ENCODE measurements at regions not wholly inside any gene's neighbourhood (a gene's known extent, or its start where the extent isn't known, plus 50 kb on each side); places are given as distances from the start of the nearest gene placed in this dataset.

GRCh38 chr3:153595186-153595815, 433.3 kb downstream of the RAP2B start:
- H3K9me3 ChIP-seq, result no peaks in the 10 kb centered on the region
- no peak for DNase-seq (ENCODE audit: low spot score in 2 of 2)
- TF ChIP-seq CTCF (IDR thresholded peaks at IDR 0.05), result peak in 2 of 3 donors; percentile 40
- TF ChIP-seq POLR2A (IDR thresholded peaks at IDR 0.05), result no peak
- no peaks in the 10 kb centered on the region for H3K36me3 ChIP-seq
- H3K4me3 ChIP-seq, result no peak overlapping the region
- no peaks in the 10 kb centered on the region for H3K4me1 ChIP-seq
- no peaks in the 10 kb centered on the region for H3K27me3 ChIP-seq
- H3K27ac ChIP-seq, result no peak overlapping the region
- intact Hi-C loops (cut with DNase I; ENCODE audit: low total_unique reads), result no loop called here

- no peak for TF ChIP-seq CTCF (IDR thresholded peaks at IDR 0.05)
- TF ChIP-seq POLR2AphosphoS5 (IDR thresholded peaks at IDR 0.05), result no peak
- TF ChIP-seq POLR2A (IDR thresholded peaks at IDR 0.05), result no peak
- Histone ChIP-seq H3K36me3 (no peaks in the 10 kb centered on the region), H3K27me3 (no peaks in the 10 kb centered on the region), H3K27ac (no peak overlapping the region), H3K4me3 (no peak overlapping the region), H3K9me3 (no peaks in the 10 kb centered on the region), H3K4me1 (no peaks in the 10 kb centered on the region)
- intact Hi-C loops (cut with DNase I; ENCODE audit: low total_unique reads), result no loop called here
- DNase-seq (ENCODE audit: low spot score in 2 of 2), result no peak
Measured at GRCh38 chr3:153596401-153596800, 434.4 kb downstream of the RAP2B start.

GRCh38 chr3:153599685-153600084, 437.7 kb downstream of the RAP2B start:
- Histone ChIP-seq H3K4me3 (no peak overlapping the region), H3K27ac (peak overlapping the region in 1 of 2 donors; percentile 43), H3K4me1 (no peaks in the 10 kb centered on the region), H3K27me3 (no peaks in the 10 kb centered on the region), H3K36me3 (no peaks in the 10 kb centered on the region), H3K9me3 (no peaks in the 10 kb centered on the region)
- DNase-seq (ENCODE audit: low spot score in 2 of 2), result peak in 1 of 2 donors; percentile 18
- TF ChIP-seq CTCF (IDR thresholded peaks at IDR 0.05) (no peak), POLR2AphosphoS5 (IDR thresholded peaks at IDR 0.05) (no peak), POLR2A (IDR thresholded peaks at IDR 0.05) (no peak)
- intact Hi-C loops (cut with DNase I; ENCODE audit: low total_unique reads), result no loop called here

GRCh38 chr3:153600896-153601295, 438.9 kb downstream of the RAP2B start:
- intact Hi-C loops (cut with DNase I; ENCODE audit: low total_unique reads), result no loop called here
- Histone ChIP-seq H3K9me3 (no peaks in the 10 kb centered on the region), H3K4me3 (no peak overlapping the region), H3K27me3 (no peaks in the 10 kb centered on the region), H3K4me1 (no peaks in the 10 kb centered on the region), H3K27ac (no peak overlapping the region), H3K36me3 (no peaks in the 10 kb centered on the region)
- DNase-seq (ENCODE audit: low spot score in 2 of 2), result no peak
- TF ChIP-seq POLR2AphosphoS5 (IDR thresholded peaks at IDR 0.05) (no peak), POLR2A (IDR thresholded peaks at IDR 0.05) (no peak), CTCF (IDR thresholded peaks at IDR 0.05) (no peak)

GRCh38 chr3:153601374-153601853, 439.4 kb downstream of the RAP2B start:
- Histone ChIP-seq H3K27ac (no peak overlapping the region), H3K27me3 (no peaks in the 10 kb centered on the region), H3K36me3 (no peaks in the 10 kb centered on the region), H3K4me3 (no peak overlapping the region), H3K9me3 (no peaks in the 10 kb centered on the region), H3K4me1 (no peaks in the 10 kb centered on the region)
- no peak for TF ChIP-seq POLR2AphosphoS5 (IDR thresholded peaks at IDR 0.05)
- TF ChIP-seq CTCF (IDR thresholded peaks at IDR 0.05), result no peak
- no peak for TF ChIP-seq POLR2A (IDR thresholded peaks at IDR 0.05)
- DNase-seq (ENCODE audit: low spot score in 2 of 2), result no peak
- intact Hi-C loops (cut with DNase I; ENCODE audit: low total_unique reads), result no loop called here

Data from breast epithelium (tissue), 4 donors.